ENCODE measurements at regions not wholly inside any gene's neighbourhood (a gene's known extent, or its start where the extent isn't known, plus 50 kb on each side); places are given as distances from the start of the nearest gene placed in this dataset.

DNA sequence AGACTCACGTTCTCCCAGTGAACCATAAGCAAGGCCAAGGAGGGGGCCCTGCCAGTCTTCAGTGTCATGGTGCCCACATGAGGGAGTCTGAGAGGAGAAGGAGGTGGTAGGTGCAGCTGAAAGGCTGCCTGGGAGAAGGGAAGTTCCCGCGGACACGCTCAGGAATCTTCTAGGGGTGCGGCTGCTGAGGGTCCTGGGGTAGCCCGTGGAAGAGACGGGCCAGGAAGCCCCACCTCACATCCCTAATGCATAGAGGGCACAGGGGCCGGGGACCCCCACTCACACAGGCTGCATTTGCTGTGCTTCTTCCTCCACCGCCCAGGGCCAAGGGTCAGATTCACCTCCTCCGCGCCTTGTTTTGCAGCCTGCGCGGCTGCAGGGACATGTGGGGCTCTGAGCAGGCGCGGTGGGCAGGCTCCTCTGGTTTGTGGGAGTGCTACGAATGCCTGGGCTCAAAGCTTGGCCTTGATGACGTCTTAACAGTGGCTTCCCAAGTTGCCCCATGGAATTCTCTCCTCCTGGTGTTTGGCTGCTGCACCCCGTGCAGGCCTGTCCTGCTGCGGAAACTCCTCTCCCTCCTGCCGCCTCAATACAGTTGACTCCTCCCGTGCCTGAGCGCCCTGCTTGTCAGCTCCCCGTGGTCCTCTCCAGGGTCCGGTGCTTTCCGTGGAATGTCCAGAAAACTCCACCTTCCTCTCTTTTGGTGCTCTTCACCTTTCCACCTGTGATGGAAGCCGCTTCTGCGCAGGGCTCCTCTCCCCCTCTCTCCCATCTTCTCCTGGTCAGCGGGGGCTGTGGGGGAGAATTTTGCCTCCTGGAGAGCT lies 95.7 kb downstream of the VAPA start:
- DNase-seq (no peak), ATAC-seq (no peak)
- intact Hi-C loops (cut with micrococcal nuclease): no loop called here

DNA sequence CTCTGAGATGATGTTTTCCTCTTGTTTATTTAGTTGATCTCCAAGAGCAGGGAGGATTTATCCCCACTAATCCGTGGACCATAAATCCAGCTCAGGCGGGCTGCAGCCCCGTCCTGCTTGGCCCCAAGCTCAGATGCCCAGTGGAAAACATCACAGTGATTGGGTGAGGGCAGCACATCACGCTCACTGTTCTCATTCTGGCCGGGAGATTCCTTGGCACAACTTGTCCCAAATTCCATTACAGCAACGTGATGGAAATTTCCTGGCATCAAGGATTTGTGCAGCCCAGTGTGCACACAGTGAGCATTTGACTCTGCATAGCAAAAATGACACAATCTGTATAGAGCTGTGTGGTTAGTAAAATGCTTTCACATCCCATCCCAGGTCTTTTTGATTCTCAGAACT lies 96.8 kb downstream of the VAPA start:
- ATAC-seq: peak; percentile 83
- DNase-seq: peak; percentile 75
- intact Hi-C loops (cut with micrococcal nuclease): no loop called here

DNA sequence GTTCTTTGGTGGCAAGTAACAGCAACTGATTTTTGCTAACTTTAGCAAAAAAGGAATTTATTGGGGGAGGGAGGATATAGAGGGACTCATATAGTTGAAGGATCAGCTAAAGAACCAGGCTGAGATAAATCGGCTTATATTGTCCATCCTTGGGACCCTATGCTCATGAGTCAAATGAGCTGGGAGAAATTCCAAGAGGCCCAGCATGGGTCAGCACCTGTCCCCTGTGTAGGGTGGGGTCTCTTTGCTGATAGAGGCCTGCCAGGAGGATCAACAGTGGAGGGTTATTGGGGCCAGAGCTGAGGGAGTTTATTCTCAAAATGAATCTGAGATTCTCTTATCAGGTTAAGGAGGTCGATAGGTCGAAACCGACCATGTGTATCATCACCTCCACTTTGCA lies 97.2 kb downstream of the VAPA start:
- ATAC-seq: no peak
- DNase-seq: no peak
- intact Hi-C loops (cut with micrococcal nuclease): no loop called here

DNA sequence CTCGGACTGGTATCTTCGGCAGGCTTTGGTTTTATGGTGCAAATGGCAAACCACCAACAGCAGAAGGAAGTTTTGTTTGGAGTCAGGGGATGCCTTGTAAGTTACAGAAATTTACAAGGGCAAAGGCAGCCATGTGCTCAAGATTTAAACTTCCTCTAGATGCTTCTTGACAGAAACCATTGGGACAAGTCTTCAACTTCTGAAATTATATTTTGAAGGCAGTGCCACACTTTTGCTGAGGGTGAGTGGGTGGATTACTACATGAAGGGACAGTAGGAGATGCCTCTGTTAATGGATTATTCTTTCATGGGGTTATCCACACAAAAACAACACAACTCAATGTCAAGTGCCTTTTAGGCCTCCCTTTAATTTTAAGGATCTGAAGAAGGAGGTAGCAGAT lies 97.9 kb downstream of the VAPA start:
- ATAC-seq: no peak
- intact Hi-C loops (cut with micrococcal nuclease): no loop called here

DNA sequence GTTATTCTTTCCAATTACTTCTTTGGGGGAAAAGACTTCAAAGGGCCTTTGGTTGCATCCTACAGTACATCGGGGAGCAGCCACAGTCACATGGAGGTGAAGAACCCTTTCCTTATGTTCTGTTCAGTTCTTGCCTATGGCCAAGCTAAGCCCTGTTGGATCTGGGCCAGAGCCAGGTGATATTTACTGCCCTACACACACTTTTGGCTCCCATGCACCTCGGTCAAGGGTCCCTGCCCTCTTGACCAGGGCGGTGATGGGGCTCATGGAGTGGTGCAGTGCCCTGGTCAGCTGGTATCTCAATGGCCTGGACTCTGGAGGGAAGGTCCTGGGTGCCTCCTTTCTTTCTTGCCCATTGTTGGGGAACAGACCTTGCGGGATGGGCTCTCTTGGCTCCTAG lies 98.7 kb downstream of the VAPA start:
- intact Hi-C loops (cut with micrococcal nuclease): no loop called here
- DNase-seq: no peak
- no peak for ATAC-seq

More for the DNA sequence above, 97.9 kb downstream of the VAPA start:
- DNase-seq: no peak

DNA sequence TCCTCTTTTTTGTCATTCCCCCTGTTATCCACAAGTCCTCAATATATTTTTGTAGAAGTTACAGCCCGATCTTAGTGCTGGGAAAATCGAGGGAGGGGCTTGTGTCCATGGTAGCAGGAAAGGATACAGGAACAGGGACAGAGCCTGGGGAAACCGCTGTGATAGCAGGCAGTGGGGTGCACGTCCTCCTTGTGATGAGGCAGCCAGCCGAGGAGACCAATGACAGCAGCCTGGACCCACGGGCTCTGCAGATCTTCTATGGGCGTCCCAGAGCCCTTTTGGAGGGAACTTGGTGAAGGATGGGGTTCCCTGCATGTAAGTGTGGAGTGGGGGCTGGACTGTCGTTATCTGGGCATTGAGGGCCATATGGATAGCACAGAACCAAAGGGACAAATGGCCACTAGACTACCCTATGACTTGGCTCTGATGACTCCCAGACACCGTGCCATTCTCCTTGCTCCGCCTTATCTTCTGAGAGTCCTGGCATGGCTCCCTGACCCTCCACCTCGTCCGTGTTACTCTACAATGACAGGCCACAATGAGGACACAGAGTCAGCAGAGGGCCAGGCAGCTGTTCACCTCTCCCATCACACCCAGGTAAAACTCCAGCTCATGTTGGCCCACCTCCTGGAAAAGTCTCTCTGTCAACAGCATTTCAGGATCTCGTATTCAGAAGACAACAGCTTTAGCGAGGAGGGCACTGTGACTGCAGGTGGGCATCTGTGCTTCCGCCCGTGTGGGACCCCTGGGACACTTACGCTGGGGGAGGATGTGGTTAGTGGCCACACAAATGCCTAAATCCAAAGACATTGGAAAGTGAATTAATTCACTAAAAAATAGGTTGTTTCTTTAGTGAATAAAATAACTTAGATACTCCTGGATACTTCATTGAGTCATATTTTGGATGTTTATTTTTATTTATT lies 100.1 kb downstream of the VAPA start:
- peak; percentile 65 for ATAC-seq
- intact Hi-C loops (cut with micrococcal nuclease): no loop called here
- DNase-seq: peak; percentile 74

DNA sequence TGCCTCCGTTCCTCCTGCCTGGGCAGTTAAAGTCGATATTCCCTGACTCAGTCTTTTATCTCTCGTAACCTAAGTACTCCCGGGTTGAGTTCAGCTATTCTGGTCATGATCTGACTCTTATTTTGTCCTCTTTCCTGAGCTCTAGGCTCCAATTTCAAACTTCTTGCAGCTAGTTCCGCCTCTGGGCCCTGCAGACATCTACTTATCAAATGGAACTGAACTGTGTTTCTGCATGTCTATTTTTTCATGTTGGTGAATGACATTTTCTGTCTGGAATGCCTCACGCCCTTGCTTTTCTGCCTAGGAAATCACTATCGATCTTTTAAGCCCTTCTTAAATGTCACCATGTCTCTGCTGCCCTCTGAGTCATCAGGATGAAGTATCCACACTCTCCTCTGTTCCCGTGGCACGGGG lies 101.5 kb downstream of the VAPA start:
- DNase-seq: no peak
- peak; percentile 35 for ATAC-seq

DNA sequence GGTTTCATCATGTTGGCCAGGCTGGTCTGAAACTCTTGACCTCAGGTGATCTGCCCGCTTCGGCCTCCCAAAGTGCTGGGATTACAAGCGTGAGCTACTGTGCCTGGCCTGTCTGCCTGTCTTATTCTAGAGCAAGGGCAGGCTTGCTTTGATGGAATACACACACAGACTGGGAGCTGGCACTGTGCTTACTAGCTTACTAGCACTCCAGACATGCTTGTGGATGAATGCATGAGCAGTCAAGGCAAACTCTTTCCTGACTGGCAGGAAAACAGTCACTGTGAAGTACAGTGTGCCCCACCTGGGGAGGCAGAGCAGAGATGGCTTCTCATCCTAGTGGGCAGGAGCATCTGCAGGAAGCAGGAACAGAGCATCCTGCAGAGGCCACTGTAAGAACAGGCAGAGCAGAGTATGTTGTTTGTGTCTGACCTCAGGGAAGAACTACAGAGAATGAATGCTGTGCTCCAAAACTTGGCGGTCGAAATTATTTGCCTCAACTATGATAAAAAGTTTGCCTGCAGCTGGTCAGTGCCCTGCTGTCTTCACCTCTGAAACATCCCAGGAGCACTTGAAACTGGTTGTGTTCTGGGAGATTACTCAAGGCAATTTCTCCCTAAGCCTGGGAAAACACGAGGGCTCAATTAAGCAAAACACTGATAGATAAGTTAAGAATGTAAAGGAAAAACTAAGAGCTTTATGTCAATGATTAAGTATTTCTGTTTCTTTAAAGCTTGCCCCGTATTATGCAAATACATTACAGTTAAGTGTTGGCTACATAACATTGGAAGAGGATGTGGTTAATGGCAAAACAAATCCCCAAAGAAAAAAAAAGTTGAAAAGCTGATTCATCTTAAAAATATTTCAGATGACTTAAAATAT lies 102.4 kb downstream of the VAPA start:
- DNase-seq: no peak
- intact Hi-C loops (cut with micrococcal nuclease): no loop called here
- ATAC-seq: peak; percentile 84

More for the DNA sequence above, 101.5 kb downstream of the VAPA start:
- intact Hi-C loops (cut with micrococcal nuclease): no loop called here

DNA sequence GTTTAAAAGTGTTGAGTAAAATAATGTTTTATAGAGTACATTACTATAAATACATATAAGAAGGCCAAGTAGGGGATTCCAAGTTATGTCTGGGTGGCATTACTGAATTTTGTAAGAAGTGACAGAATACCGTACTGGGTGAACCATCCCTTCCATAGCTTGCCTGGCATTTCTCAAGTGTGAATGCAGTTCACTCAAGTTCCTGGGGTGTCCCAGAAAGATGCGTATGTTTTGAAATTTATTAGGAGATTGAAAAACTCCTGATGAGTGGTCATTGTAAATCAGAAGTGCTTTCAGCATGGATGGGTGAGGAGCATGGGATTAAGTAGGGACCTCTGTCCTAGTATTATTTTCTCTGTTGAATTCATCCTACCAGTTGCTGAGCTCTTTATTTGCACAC lies 103.2 kb downstream of the VAPA start:
- intact Hi-C loops (cut with micrococcal nuclease): no loop called here
- ATAC-seq (no peak), DNase-seq (no peak)

DNA sequence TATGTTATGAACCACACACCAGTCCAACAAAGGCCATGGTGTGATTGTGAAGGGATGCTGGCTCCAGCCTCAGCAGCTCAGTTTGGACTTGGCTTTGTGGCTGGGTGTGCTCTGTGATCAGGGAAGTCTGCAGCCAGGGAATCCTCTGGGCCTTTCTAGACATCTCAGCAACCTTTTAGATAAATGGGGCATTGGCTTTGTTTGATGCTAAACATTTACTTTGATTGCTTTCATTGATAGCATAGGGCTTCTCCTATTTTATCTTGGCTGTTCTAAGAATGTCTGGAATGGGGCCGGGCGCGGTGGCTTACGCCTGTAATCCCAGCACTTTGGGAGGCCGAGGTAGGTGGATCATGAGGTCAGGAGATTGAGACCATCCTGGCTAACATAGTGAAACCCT lies 104.5 kb downstream of the VAPA start:
- no peak for ATAC-seq
- no peak for DNase-seq
- intact Hi-C loops (cut with micrococcal nuclease): no loop called here

DNA sequence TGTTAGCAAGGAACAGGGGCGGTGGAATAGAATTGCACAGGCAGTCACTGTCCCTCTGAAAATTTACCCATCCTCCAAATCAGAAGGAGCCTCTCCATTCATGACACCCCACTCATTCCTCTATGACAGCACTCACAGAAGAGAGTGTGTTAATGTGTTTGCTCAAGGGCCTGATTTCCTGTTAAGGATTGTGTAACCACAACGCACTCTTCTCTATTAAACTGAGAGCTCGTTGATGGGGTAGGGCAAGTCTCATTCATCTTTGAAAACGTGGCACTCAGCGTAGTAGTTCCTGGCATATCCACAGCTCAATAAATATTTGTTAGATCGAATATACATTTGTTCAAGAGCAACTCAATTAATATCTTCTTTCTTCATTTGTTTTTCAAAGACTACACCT lies 106.4 kb downstream of the VAPA start:
- ATAC-seq (no peak), DNase-seq (no peak)
- intact Hi-C loops (cut with micrococcal nuclease): no loop called here

DNA sequence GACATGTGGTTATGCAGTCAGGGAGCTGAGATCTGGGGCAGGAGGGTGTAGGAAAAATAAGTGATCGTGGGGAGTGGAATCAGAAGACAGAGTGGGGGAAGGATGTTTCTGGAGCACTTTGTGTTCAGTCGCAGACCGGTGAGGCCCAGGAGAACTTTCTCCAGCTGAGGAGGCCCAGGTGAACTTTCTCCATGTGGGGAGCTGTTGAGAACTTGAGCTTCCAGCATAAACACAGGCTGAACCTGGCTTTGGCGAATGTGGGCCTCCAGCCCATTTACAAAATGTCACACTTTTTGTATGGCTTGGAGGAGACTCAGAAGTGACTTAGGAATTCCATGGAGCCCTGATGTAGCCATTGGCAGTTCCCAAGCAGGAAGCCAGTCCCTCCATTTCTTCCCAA lies 108.5 kb downstream of the VAPA start:
- DNase-seq: no peak
- intact Hi-C loops (cut with micrococcal nuclease): no loop called here
- ATAC-seq: no peak

DNA sequence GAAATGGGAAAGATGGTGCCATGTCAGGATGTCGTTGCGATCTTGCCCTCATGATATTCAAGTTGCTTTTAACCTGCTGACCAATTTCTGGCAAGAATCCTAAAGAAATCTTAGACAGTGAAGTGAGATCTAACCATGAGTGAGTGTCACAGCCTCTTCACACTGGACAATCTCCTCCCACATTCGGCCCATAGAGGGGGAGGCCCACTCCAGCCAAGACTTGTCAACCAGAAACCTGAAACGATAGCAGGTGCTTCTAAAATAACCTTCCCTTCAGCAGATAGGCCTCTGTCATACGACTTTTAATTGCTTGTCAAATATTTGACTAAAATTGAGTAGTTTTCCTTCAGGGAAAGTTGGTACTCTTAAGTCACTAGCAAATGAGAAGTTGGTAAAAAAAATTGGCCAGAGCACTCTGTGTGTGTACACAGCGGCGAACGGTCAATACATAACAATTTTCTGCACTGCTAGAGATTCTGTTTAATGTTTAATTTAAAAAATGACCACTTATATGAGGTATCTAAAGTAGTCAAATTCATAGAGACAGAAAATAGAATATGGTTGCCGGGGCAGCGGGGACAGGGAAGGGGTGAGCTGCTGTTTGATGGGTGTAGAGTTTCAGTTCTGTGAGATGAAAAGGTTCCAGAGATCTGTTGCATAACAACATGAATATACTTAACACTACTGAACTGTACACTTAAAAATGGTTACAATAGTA lies 110.2 kb downstream of the VAPA start:
- DNase-seq (no peak), ATAC-seq (no peak)
- intact Hi-C loops (cut with micrococcal nuclease): no loop called here

DNA sequence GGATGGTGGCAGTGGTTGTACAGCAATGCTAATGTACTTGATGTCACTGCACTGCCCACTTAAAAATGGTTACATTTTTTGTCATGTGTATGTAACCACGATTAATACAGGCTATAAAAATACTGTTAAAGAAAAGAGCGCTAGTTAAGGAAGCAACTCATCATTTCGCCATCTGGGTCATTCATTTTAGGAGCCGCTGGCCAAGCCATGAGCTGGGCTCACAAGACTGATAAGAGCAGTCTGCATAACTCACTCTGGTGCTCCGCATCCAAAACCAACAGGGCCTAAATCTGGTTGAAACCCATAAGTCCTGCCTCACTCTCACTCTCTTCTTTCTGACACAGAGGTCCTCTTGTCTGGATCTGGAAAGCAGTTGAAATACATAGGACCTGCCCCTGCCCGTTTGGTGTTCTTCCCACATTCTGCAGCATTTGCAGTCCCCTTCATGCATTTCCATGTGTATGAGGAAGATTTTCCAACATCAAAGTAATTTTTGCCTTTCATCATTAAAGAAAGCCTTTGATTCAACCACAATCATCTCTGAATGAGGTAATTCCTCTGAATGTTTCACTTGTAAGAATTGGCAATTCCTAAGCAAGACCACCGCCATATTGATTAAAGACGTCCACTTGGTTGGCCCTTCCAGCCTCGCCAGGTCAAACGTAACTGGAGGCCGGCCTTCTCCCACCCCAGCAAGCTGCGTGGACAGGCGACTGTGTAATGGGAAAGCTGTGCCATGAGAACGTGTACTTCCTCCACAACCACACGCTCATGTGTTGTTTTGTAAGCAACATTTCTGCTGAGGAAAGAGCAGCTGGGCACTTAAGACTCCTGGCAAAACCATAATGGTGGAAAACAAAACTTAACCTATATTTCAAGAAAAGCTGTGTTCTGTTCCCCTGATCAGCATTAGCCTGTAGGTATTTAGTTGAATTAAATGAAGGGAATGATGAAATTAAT lies 112.2 kb downstream of the VAPA start:
- DNase-seq (peak; percentile 40), ATAC-seq (peak; percentile 82)
- intact Hi-C loops (cut with micrococcal nuclease): no loop called here

DNA sequence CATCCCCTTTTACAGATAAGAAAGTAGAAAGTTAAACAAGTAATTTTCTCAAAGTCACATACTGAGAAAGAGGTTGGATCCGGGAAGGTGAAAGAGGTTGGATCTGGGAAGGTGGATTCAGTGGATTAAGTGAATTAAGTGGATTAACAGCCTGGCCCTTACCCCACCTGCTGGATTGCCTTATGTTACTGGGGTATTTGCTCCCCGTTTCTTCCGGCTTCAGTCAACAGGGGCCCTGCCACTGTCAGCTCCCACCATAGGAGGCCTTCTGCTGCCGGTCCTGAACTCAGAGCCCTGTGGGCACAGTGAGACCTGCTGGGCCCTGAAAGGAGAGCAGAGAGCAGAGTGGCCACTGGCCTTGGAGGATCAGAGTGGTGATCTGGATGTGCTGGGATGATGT lies 113.2 kb downstream of the VAPA start:
- intact Hi-C loops (cut with micrococcal nuclease): no loop called here
- DNase-seq (no peak), ATAC-seq (no peak)

DNA sequence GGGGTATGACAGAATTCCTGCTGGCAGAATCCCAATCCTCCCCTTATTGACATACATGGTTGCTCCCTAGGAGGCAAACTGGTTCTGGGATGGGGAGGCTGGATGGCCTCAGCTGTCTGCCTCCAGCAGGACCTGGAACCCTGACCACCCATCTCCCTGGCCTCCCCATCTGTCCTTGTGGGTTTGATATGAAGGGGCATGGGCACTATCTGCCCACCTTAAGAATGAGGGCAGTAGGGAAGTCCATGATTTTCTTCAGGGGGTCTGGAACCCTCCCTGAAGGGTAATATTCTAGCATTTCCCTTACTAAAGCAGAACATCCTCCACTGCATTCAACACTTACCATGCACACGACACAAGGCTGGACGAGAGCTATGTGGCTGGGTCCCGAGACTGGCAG lies 113.6 kb downstream of the VAPA start:
- ATAC-seq (no peak), DNase-seq (no peak)
- intact Hi-C loops (cut with micrococcal nuclease): no loop called here

DNA sequence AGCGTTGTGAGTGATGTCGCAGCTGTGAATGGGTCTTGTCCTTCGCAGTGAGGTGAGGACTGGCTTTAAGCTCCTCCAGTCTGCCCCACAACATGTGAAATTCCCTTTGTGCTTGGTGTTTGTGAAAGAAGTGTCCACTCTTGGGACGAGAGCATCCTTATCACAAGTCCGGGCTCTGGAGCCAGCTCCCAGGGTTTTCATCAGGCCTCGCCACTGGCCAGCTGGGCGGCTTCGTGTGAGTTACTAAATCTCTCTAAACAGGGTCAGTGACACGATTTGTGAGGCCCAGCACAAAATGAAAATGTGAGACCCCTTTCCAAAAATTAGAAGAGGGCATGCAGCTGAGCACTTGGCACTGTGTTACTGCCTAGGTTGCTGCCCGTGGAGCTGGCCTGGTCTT lies 115.9 kb downstream of the VAPA start:
- intact Hi-C loops (cut with micrococcal nuclease): no loop called here
- DNase-seq: peak; percentile 65
- peak; percentile 25 for ATAC-seq
